Calu3 (cell line): ENCODE measurements at regions not wholly inside any gene's neighbourhood (a gene's known extent, or its start where the extent isn't known, plus 50 kb on each side); places are given as distances from the start of the nearest gene placed in this dataset.

Source experiments
- BruUV-seq: library from RNA; stranded (reverse); fragments of 400-500 nt; replicated peaks from 2 replicates; lab custom pipeline; 2021; lab: Mats Ljungman, UMichigan
- CTCF ChIA-PET: fragments of 300-600 bp; sonication (Branson Sonifier 250); formaldehyde crosslinking; loops from one replicate; lab custom pipeline; 2022; ENCODE audit warnings: antibody characterized with exemption; lab: Charles Lee
- DNase-seq: peaks from one replicate; pipeline ENCODE4 v3.0.0; 2022
- H3K27ac Mint-ChIP-seq: one replicate; pipeline ENCODE4 v1.8.0; 2022; ENCODE audit warnings: mixed read lengths; ENCODE audit not compliant: unreplicated experiment
- H3K27me3 Mint-ChIP-seq: one replicate; pipeline ENCODE4 v1.8.0; 2022; ENCODE audit warnings: mixed read lengths; ENCODE audit not compliant: unreplicated experiment
- H3K36me3 Mint-ChIP-seq: one replicate; pipeline ENCODE4 v1.8.0; 2022; ENCODE audit warnings: mild to moderate bottlenecking, moderate library complexity, mixed read lengths; ENCODE audit not compliant: insufficient read depth, unreplicated experiment
- H3K4me1 Mint-ChIP-seq: one replicate; pipeline ENCODE4 v1.8.0; 2022; ENCODE audit warnings: mild to moderate bottlenecking, low read depth, mixed read lengths; ENCODE audit not compliant: unreplicated experiment
- H3K4me3 Mint-ChIP-seq: one replicate; pipeline ENCODE4 v1.8.0; 2022; ENCODE audit warnings: mild to moderate bottlenecking, low read depth, moderate library complexity, mixed read lengths; ENCODE audit not compliant: unreplicated experiment
- H3K9me3 Mint-ChIP-seq: one replicate; pipeline ENCODE4 v1.8.0; 2022; ENCODE audit warnings: low read depth, mixed read lengths; ENCODE audit not compliant: unreplicated experiment
- intact Hi-C: fragments of 100-400 bp; cut with micrococcal nuclease; formaldehyde crosslinking; loops from one replicate; pipeline ENCODE4 v1.10.0; 2022; ENCODE audit not compliant: unreplicated experiment
- TF ChIP-seq, protein P1 (sequence below): fragments of 200-600 bp; IDR thresholded peaks from one replicate; pipeline ENCODE4 v1.8.0; 2022; ENCODE audit warnings: antibody characterized with exemption; ENCODE audit not compliant: unreplicated experiment

GRCh38 chr13:83333614-83334388 is 548.5 kb downstream of the SLITRK1 start:
- no peaks in the 10 kb centered on the region for H3K36me3 Mint-ChIP-seq
- no peak overlapping the region for H3K4me3 Mint-ChIP-seq
- no peak for DNase-seq
- TF ChIP-seq, protein P1, sequence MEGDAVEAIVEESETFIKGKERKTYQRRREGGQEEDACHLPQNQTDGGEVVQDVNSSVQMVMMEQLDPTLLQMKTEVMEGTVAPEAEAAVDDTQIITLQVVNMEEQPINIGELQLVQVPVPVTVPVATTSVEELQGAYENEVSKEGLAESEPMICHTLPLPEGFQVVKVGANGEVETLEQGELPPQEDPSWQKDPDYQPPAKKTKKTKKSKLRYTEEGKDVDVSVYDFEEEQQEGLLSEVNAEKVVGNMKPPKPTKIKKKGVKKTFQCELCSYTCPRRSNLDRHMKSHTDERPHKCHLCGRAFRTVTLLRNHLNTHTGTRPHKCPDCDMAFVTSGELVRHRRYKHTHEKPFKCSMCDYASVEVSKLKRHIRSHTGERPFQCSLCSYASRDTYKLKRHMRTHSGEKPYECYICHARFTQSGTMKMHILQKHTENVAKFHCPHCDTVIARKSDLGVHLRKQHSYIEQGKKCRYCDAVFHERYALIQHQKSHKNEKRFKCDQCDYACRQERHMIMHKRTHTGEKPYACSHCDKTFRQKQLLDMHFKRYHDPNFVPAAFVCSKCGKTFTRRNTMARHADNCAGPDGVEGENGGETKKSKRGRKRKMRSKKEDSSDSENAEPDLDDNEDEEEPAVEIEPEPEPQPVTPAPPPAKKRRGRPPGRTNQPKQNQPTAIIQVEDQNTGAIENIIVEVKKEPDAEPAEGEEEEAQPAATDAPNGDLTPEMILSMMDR = no peak
- CTCF ChIA-PET = no interaction called here
- no peaks in the 10 kb centered on the region for H3K4me1 Mint-ChIP-seq
- no peaks in the 10 kb centered on the region for H3K27me3 Mint-ChIP-seq
- no TSS peak for BruUV-seq
- intact Hi-C loops = no loop called here
- no peaks in the 10 kb centered on the region for H3K9me3 Mint-ChIP-seq
- H3K27ac Mint-ChIP-seq = no peak overlapping the region

DNA sequence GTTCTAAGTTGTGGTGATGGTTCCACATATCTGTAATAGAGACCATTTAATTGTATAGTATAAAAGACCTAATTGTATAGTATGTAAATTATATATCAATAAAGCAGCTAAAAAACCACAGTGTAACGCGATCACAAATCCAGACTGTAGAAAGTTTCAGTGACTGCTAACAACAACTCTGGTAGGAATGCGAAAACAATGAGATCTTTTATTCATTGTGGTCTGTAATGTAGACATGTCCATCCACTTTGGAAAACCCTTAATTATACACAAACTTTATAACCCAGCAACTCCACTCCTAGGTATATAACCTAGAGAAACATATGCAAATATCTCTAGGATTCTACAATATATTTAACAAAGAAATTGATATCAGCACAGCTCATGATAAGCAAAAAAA is 549.5 kb downstream of the SLITRK1 start:
- Mint-ChIP-seq H3K27me3 (no peaks in the 10 kb centered on the region), H3K4me3 (no peak overlapping the region), H3K36me3 (no peaks in the 10 kb centered on the region), H3K27ac (no peak overlapping the region), H3K4me1 (no peaks in the 10 kb centered on the region), H3K9me3 (no peaks in the 10 kb centered on the region)
- TF ChIP-seq, protein P1 = no peak
- BruUV-seq = no TSS peak
- DNase-seq = no peak
- CTCF ChIA-PET = no interaction called here
- intact Hi-C loops = no loop called here

- Mint-ChIP-seq H3K27me3 (no peaks in the 10 kb centered on the region), H3K4me3 (no peak overlapping the region), H3K27ac (no peak overlapping the region), H3K4me1 (no peaks in the 10 kb centered on the region), H3K9me3 (no peaks in the 10 kb centered on the region), H3K36me3 (no peaks in the 10 kb centered on the region)
- BruUV-seq = no TSS peak
- TF ChIP-seq, protein P1 = no peak
- intact Hi-C loops = no loop called here
- CTCF ChIA-PET = no interaction called here
- no peak for DNase-seq
Measured at GRCh38 chr13:83327091-83327490, 555.2 kb downstream of the SLITRK1 start.

DNA sequence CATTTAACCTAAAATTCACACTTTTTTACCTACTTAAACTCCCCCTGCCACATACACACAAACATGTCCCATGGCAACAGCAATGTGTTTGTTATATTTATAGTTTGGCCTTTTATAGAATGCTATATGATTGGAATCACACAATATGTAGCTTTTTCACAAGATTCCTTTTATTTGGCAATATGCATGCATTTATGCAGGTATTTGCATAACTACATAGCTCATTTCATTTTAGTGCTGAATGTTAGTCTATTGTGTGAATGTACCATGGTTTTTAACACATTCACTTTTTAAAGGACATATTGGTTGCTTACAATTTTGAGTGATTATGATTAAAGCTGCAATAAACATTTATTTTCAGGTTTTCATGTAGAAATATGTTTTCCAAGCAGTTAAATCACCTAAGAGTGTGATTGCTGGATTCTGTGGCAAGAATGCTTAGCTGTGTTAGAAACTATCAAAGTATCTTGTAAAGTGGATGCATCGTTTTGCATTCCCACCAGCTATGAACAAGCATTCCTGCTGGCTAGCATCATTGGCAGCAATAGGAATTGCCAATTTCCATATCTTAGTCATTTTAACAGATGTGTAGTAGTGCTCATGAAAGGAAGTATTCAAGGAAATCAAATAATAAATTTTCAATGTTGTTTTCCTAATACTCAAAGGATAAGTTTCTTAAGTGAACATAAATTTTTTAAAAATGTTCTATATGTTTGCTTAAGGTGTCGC is 557.0 kb downstream of the SLITRK1 start:
- CTCF ChIA-PET = no interaction called here
- H3K27me3 Mint-ChIP-seq = no peaks in the 10 kb centered on the region
- no TSS peak for BruUV-seq
- no peak overlapping the region for H3K27ac Mint-ChIP-seq
- no peaks in the 10 kb centered on the region for H3K9me3 Mint-ChIP-seq
- H3K4me3 Mint-ChIP-seq = no peak overlapping the region
- intact Hi-C loops = no loop called here
- TF ChIP-seq, protein P1 = no peak
- no peaks in the 10 kb centered on the region for H3K4me1 Mint-ChIP-seq
- no peaks in the 10 kb centered on the region for H3K36me3 Mint-ChIP-seq
- DNase-seq = no peak
